NCI-H2029 treated with DMSO at 0.1 percent for 48 hours (cell line): ENCODE measurements at regions not wholly inside any gene's neighbourhood (a gene's known extent, or its start where the extent isn't known, plus 50 kb on each side); places are given as distances from the start of the nearest gene placed in this dataset.

Source experiments
- DNase-seq: peaks from one replicate; lab custom pipeline; 2025; lab: John Stamatoyannopoulos, UW

DNA sequence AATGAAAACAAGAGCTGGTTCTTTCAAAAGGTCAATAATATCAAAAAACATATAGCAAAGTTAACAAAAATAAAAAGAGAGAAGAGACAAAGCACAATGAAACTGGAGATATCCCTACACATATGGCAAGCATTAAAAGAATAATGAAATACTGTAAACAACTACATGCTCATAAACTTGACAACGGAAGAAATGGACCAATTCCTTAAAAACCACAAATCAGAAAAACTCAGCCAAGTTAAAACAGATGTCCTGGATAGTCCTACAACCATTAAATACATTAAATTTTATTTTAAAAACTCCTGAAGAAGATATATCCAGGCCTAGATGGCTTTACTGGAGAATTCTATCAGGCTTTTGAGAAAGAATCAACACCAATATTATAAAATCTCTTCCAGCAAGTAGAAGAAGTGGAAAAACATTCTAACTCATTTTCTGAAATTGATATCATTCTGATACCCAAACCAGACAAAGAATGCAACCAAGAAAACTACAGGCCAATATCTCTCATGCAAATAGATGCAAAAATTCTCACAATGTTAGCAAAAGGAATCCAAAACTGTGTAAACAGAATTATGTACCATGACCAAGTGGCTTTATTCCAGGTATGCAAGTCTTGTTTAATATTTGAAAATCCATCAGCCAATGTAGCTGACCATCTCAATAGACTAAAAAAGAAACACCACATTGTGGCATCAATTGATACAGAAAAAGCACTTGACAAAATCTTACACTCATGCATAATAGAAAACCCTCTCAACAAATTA, 56.1 kb upstream of the LRRC7 start:
- no peak for DNase-seq

DNA sequence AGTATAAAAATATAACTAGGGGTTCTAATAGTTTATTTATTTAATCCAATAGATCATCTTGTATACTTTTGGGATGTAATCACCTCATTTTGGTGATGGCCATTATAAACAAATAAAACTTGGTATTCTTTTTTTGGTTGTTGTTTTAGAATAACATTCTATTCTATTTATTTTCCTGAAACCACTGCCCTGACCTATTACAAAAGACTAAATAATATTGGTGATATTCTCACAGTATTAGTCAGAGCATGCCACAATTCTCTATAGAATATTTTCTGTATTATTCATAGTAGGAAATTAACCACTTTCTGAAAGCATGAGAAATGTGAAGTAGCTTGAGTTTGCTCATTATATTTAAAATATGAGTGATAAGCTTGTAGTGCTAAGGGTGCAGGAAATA, 54.1 kb upstream of the LRRC7 start:
- DNase-seq, result no peak
